PC-3 (cell line): ENCODE measurements at regions not wholly inside any gene's neighbourhood (a gene's known extent, or its start where the extent isn't known, plus 50 kb on each side); places are given as distances from the start of the nearest gene placed in this dataset.

Source experiments
- ATAC-seq: fragments of 200-7000 bp; cut with Tn5 transposase; 2 replicates; pipeline ENCODE4 v1.9.1; 2020; ENCODE audit warnings: mild to moderate bottlenecking, moderate library complexity
- BruUV-seq: library from RNA; stranded (reverse); fragments of 400-500 nt; replicated peaks from 2 replicates; lab custom pipeline; 2021; lab: Mats Ljungman, UMichigan
- CTCF ChIA-PET: fragments of 300-600 bp; sonication (Branson Sonifier 250); formaldehyde crosslinking; loops from one replicate; lab custom pipeline; 2022; ENCODE audit warnings: antibody characterized with exemption; lab: Charles Lee
- POLR2A ChIA-PET: fragments of 300-600 bp; sonication (Branson Sonifier 250); formaldehyde crosslinking; loops from one replicate; lab custom pipeline; 2022; ENCODE audit warnings: antibody characterized with exemption; ENCODE audit not compliant: unreplicated experiment; lab: Charles Lee
- DNase-seq: peaks from one replicate; pipeline ENCODE4 v3.0.0-alpha.2; 2015
- H2AFZ ChIP-seq: fragments of 300-600 bp; sonication (generic); 2 replicates; pipeline ENCODE4 v1.6.0; 2016; ENCODE audit warnings: antibody characterized with exemption, low read length
- H3F3A ChIP-seq: fragments of 300-600 bp; sonication (generic); one replicate; pipeline ENCODE4 v1.6.0; 2017; ENCODE audit warnings: antibody characterized with exemption, low read length, control low read depth, mild to moderate bottlenecking; ENCODE audit not compliant: unreplicated experiment
- H3K27ac ChIP-seq: fragments of 300-600 bp; sonication (generic); 2 replicates; pipeline ENCODE4 v1.5.1; 2016; ENCODE audit warnings: mild to moderate bottlenecking, low read length
- H3K27me3 ChIP-seq: fragments of 300-600 bp; sonication (generic); 2 replicates; pipeline ENCODE4 v1.6.1; 2016; ENCODE audit warnings: low read length, mixed read lengths
- H3K36me3 ChIP-seq: fragments of 300-600 bp; sonication (generic); 2 replicates; pipeline ENCODE4 v1.6.1; 2016; ENCODE audit warnings: low read depth, mixed run types, low read length, mixed read lengths
- H3K4me1 ChIP-seq: fragments of 300-600 bp; sonication (generic); 2 replicates; pipeline ENCODE4 v1.5.1; 2016; ENCODE audit warnings: low read length; ENCODE audit not compliant: insufficient read depth
- H3K4me2 ChIP-seq: fragments of 300-600 bp; sonication (generic); 2 replicates; pipeline ENCODE4 v1.6.0; 2016; ENCODE audit warnings: low read length
- H3K4me3 ChIP-seq: fragments of 300-600 bp; sonication (generic); 2 replicates; pipeline ENCODE4 v1.5.1; 2016; ENCODE audit warnings: mild to moderate bottlenecking, low read length, mixed read lengths
- H3K79me2 ChIP-seq: fragments of 300-600 bp; sonication (generic); 2 replicates; pipeline ENCODE4 v1.6.1; 2017; ENCODE audit warnings: low read length, mixed read lengths
- H3K9ac ChIP-seq: fragments of 300-600 bp; sonication (generic); 2 replicates; pipeline ENCODE4 v1.6.0; 2016; ENCODE audit warnings: mild to moderate bottlenecking, low read length
- H3K9me2 ChIP-seq: fragments of 300-600 bp; sonication (generic); replicated peaks from 2 replicates; pipeline ENCODE4 v1.6.1; 2016; ENCODE audit warnings: mixed run types, low read length, mixed read lengths
- H3K9me3 ChIP-seq: fragments of 300-600 bp; sonication (generic); 2 replicates; pipeline ENCODE4 v1.6.1; 2016; ENCODE audit warnings: low read length, mixed read lengths
- H4K20me1 ChIP-seq: fragments of 300-600 bp; sonication (generic); 2 replicates; pipeline ENCODE4 v1.6.1; 2016; ENCODE audit warnings: low read length, mixed read lengths
- EZH2 ChIP-seq: fragments of 300-600 bp; sonication (generic); IDR thresholded peaks from one replicate; pipeline ENCODE4 v1.6.1; 2017; ENCODE audit warnings: antibody characterized with exemption, mild to moderate bottlenecking, low read length; ENCODE audit not compliant: unreplicated experiment
- EZH2phosphoT487 ChIP-seq: fragments of 300-600 bp; sonication (generic); IDR thresholded peaks from 2 replicates; pipeline ENCODE4 v1.6.1; 2018; ENCODE audit warnings: mild to moderate bottlenecking, antibody characterized with exemption, low read length, borderline replicate concordance
- intact Hi-C: fragments of 100-400 bp; cut with micrococcal nuclease; formaldehyde crosslinking; loops from 2 replicates; pipeline ENCODE4 v1.9.0; 2023
- TF ChIP-seq, protein P1 (sequence below): fragments of 300-600 bp; sonication (generic); conservative IDR thresholded peaks from 2 replicates; pipeline ENCODE4 v1.5.1; 2017; ENCODE audit warnings: antibody characterized with exemption, low read depth, mild to moderate bottlenecking, low read length

GRCh38 chr2:133940134-133940533 lies 313.7 kb upstream of the MGAT5 start:
- no TSS peak for BruUV-seq
- CTCF ChIA-PET = no interaction called here
- ATAC-seq = no peak

DNA sequence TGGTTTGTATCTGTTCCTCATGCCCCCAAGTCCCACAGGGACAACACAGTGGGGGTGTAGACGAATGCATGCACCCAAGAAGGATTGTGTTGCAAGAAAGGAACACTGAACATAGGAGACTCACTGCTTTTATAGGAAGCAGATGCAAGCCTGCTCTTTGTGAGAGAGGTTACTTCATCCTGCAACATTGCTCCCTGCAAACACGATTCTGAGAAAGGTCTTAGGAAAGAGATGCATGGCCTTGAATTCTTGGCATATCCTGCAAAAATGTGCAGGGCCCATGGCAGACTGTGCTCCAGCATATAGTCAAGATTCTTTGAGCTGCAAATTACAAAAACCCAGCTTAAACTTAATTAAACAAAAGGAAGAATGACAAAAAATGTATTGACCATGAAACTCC lies 312.2 kb upstream of the MGAT5 start:
- Histone ChIP-seq H3K4me1 (no peaks in the 10 kb centered on the region), H2AFZ (no peak overlapping the region), H3K27me3 (peaks cover 32% of the 10 kb centered on the region), H4K20me1 (no peaks in the 10 kb centered on the region), H3K36me3 (no peaks in the 10 kb centered on the region), H3K4me2 (no peak overlapping the region), H3K9me3 (no peaks in the 10 kb centered on the region), H3K27ac (no peak overlapping the region), H3K9me2 (no peaks in the 10 kb centered on the region), H3K79me2 (no peaks in the 10 kb centered on the region), H3F3A (no peaks in the 10 kb centered on the region), H3K9ac (no peak overlapping the region), H3K4me3 (no peak overlapping the region)
- no peak for ATAC-seq
- BruUV-seq = no TSS peak
- DNase-seq = no peak
- no peak for TF ChIP-seq EZH2phosphoT487
- TF ChIP-seq, protein P1, sequence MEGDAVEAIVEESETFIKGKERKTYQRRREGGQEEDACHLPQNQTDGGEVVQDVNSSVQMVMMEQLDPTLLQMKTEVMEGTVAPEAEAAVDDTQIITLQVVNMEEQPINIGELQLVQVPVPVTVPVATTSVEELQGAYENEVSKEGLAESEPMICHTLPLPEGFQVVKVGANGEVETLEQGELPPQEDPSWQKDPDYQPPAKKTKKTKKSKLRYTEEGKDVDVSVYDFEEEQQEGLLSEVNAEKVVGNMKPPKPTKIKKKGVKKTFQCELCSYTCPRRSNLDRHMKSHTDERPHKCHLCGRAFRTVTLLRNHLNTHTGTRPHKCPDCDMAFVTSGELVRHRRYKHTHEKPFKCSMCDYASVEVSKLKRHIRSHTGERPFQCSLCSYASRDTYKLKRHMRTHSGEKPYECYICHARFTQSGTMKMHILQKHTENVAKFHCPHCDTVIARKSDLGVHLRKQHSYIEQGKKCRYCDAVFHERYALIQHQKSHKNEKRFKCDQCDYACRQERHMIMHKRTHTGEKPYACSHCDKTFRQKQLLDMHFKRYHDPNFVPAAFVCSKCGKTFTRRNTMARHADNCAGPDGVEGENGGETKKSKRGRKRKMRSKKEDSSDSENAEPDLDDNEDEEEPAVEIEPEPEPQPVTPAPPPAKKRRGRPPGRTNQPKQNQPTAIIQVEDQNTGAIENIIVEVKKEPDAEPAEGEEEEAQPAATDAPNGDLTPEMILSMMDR = no peak
- intact Hi-C loops = no loop called here
- ChIA-PET CTCF (no interaction called here), POLR2A (no interaction called here)

More at GRCh38 chr2:133940134-133940533, 313.7 kb upstream of the MGAT5 start:
- no peak overlapping the region for H3K27ac ChIP-seq
- H3K79me2 ChIP-seq = no peaks in the 10 kb centered on the region
- DNase-seq = no peak
- H3K9me3 ChIP-seq = no peaks in the 10 kb centered on the region
- H3K4me2 ChIP-seq = no peak overlapping the region
- no peaks in the 10 kb centered on the region for H3K36me3 ChIP-seq
- POLR2A ChIA-PET = no interaction called here
- no peak overlapping the region for H3K4me3 ChIP-seq
- H3K9ac ChIP-seq = no peak overlapping the region
- H3K9me2 ChIP-seq = no peaks in the 10 kb centered on the region
- intact Hi-C loops = no loop called here
- no peak overlapping the region for H2AFZ ChIP-seq
- H4K20me1 ChIP-seq = no peaks in the 10 kb centered on the region
- peaks cover 24% of the 10 kb centered on the region for H3K27me3 ChIP-seq
- TF ChIP-seq EZH2 = no peak
- TF ChIP-seq, protein P1 = no peak
- no peak for TF ChIP-seq EZH2phosphoT487
- H3F3A ChIP-seq = no peaks in the 10 kb centered on the region
- H3K4me1 ChIP-seq = no peaks in the 10 kb centered on the region

DNA sequence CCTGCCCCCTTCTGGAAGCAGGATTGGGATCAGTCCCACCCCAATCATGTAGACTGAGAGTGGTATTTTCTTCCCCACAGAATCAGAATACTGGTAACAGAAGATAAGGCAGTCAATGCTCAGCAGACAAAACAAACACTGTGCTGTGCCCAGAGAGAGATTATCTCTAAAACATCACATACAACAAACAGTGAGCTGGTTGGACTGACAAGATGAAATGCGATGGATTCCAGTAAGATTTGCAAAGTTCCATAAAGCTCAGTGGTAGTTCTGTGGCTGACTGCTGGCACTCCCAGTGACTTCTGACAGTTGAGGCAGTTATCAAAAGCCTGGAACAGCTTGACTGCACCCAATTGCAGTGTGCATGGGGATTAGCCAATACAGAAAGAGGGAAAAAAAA lies 311.5 kb upstream of the MGAT5 start:
- H3K27me3 ChIP-seq = peaks cover 37% of the 10 kb centered on the region
- H4K20me1 ChIP-seq = no peaks in the 10 kb centered on the region
- ChIA-PET CTCF (no interaction called here), POLR2A (no interaction called here)
- no peaks in the 10 kb centered on the region for H3F3A ChIP-seq
- no peaks in the 10 kb centered on the region for H3K79me2 ChIP-seq
- no peak overlapping the region for H3K9ac ChIP-seq
- H3K4me1 ChIP-seq = no peaks in the 10 kb centered on the region
- H3K9me2 ChIP-seq = no peaks in the 10 kb centered on the region
- intact Hi-C loops = no loop called here
- no peak for DNase-seq
- H3K9me3 ChIP-seq = no peaks in the 10 kb centered on the region
- no peak overlapping the region for H2AFZ ChIP-seq
- no peak for ATAC-seq
- no peak overlapping the region for H3K4me2 ChIP-seq
- no peak overlapping the region for H3K4me3 ChIP-seq
- H3K36me3 ChIP-seq = no peaks in the 10 kb centered on the region
- TF ChIP-seq, protein P1 = no peak
- TF ChIP-seq EZH2 (no peak), EZH2phosphoT487 (no peak)
- BruUV-seq = no TSS peak
- no peak overlapping the region for H3K27ac ChIP-seq
